Mucosa of stomach (tissue), 1 donor: ENCODE measurements at regions not wholly inside any gene's neighbourhood (a gene's known extent, or its start where the extent isn't known, plus 50 kb on each side); places are given as distances from the start of the nearest gene placed in this dataset.
A peak's percentile ranks its signal among the peaks of the same experiment; 100 is the strongest.
"Not testable (repeated sequence)": the region's sequence is repeated elsewhere in the genome, so short reads cannot be mapped to it uniquely, and the experiment has no call there.

Source experiments
- H3K27me3 ChIP-seq: one replicate; pipeline ENCODE4 v1.7.0; 2013; ENCODE audit warnings: mild to moderate bottlenecking, low read length; ENCODE audit not compliant: control insufficient read depth, insufficient read depth
- H3K36me3 ChIP-seq: one replicate; pipeline ENCODE4 v1.7.0; 2013; ENCODE audit warnings: low read length; ENCODE audit not compliant: control insufficient read depth, insufficient read depth
- H3K4me1 ChIP-seq: one replicate; pipeline ENCODE4 v1.7.0; 2013; ENCODE audit warnings: mild to moderate bottlenecking, low read length; ENCODE audit not compliant: control insufficient read depth, insufficient read depth
- H3K4me3 ChIP-seq: one replicate; pipeline ENCODE4 v1.7.0; 2013; ENCODE audit warnings: low read length
- H3K9ac ChIP-seq: one replicate; pipeline ENCODE4 v1.7.0; 2013; ENCODE audit warnings: mild to moderate bottlenecking, low read length, moderate library complexity
- H3K9me3 ChIP-seq: one replicate; pipeline ENCODE4 v1.7.0; 2013; ENCODE audit warnings: mild to moderate bottlenecking, low read length, moderate library complexity; ENCODE audit not compliant: control insufficient read depth
- donor health status: Pancreatic carcinoma.

GRCh38 chr1:65657609-65658008, 135.1 kb upstream of the PDE4B start:
- H3K9me3 ChIP-seq, H3K4me1 ChIP-seq, H3K4me3 ChIP-seq, H3K36me3 ChIP-seq, H3K27me3 ChIP-seq, H3K9ac ChIP-seq: not testable (repeated sequence)

GRCh38 chr1:65658122-65658521, 134.6 kb upstream of the PDE4B start:
- no peaks in the 10 kb centered on the region for H3K4me1 ChIP-seq
- H3K9ac ChIP-seq: no peak overlapping the region
- H3K4me3 ChIP-seq: no peak overlapping the region
- no peaks in the 10 kb centered on the region for H3K27me3 ChIP-seq
- no peaks in the 10 kb centered on the region for H3K9me3 ChIP-seq
- no peaks in the 10 kb centered on the region for H3K36me3 ChIP-seq

GRCh38 chr1:65668368-65668767, 124.3 kb upstream of the PDE4B start:
- Histone ChIP-seq H3K9me3 (no peaks in the 10 kb centered on the region), H3K4me1 (no peaks in the 10 kb centered on the region), H3K4me3 (no peak overlapping the region), H3K27me3 (no peaks in the 10 kb centered on the region), H3K36me3 (no peaks in the 10 kb centered on the region), H3K9ac (no peak overlapping the region)

- Histone ChIP-seq H3K9ac (no peak overlapping the region), H3K4me1 (no peaks in the 10 kb centered on the region), H3K27me3 (no peaks in the 10 kb centered on the region), H3K36me3 (no peaks in the 10 kb centered on the region), H3K4me3 (no peak overlapping the region), H3K9me3 (no peaks in the 10 kb centered on the region)
These were observed 122.2 kb upstream of the PDE4B start for GRCh38 chr1:65670518-65670917.

- H3K9me3 ChIP-seq: no peaks in the 10 kb centered on the region
- no peaks in the 10 kb centered on the region for H3K27me3 ChIP-seq
- no peaks in the 10 kb centered on the region for H3K36me3 ChIP-seq
- no peak overlapping the region for H3K4me3 ChIP-seq
- H3K9ac ChIP-seq: no peak overlapping the region
- H3K4me1 ChIP-seq: no peaks in the 10 kb centered on the region
These were observed 118.2 kb upstream of the PDE4B start for GRCh38 chr1:65674522-65674921.

GRCh38 chr1:65679773-65680172, 112.9 kb upstream of the PDE4B start:
- Histone ChIP-seq H3K27me3 (no peaks in the 10 kb centered on the region), H3K4me3 (no peak overlapping the region), H3K36me3 (no peaks in the 10 kb centered on the region), H3K4me1 (no peaks in the 10 kb centered on the region), H3K9me3 (no peaks in the 10 kb centered on the region), H3K9ac (no peak overlapping the region)

GRCh38 chr1:65681096-65681495, 111.6 kb upstream of the PDE4B start:
- H3K9me3 ChIP-seq: no peaks in the 10 kb centered on the region
- H3K9ac ChIP-seq: no peak overlapping the region
- H3K27me3 ChIP-seq: no peaks in the 10 kb centered on the region
- no peaks in the 10 kb centered on the region for H3K36me3 ChIP-seq
- H3K4me1 ChIP-seq: no peaks in the 10 kb centered on the region
- H3K4me3 ChIP-seq: no peak overlapping the region

GRCh38 chr1:65687428-65688214, 105.1 kb upstream of the PDE4B start:
- peak overlapping the region; percentile 11 for H3K9ac ChIP-seq
- H3K4me3 ChIP-seq: no peak overlapping the region
- peaks cover 8% of the 10 kb centered on the region for H3K4me1 ChIP-seq
- no peaks in the 10 kb centered on the region for H3K9me3 ChIP-seq
- no peaks in the 10 kb centered on the region for H3K27me3 ChIP-seq
- H3K36me3 ChIP-seq: no peaks in the 10 kb centered on the region

GRCh38 chr1:65688215-65688566, 104.5 kb upstream of the PDE4B start:
- peaks cover 8% of the 10 kb centered on the region for H3K4me1 ChIP-seq
- no peak overlapping the region for H3K4me3 ChIP-seq
- H3K27me3 ChIP-seq: no peaks in the 10 kb centered on the region
- H3K36me3 ChIP-seq: no peaks in the 10 kb centered on the region
- no peak overlapping the region for H3K9ac ChIP-seq
- no peaks in the 10 kb centered on the region for H3K9me3 ChIP-seq

GRCh38 chr1:65688848-65689247, 103.8 kb upstream of the PDE4B start:
- H3K4me3 ChIP-seq: no peak overlapping the region
- H3K9me3 ChIP-seq: no peaks in the 10 kb centered on the region
- H3K36me3 ChIP-seq: no peaks in the 10 kb centered on the region
- H3K9ac ChIP-seq: no peak overlapping the region
- H3K27me3 ChIP-seq: no peaks in the 10 kb centered on the region
- H3K4me1 ChIP-seq: peaks cover 8% of the 10 kb centered on the region

GRCh38 chr1:65691152-65691900, 101.4 kb upstream of the PDE4B start:
- Histone ChIP-seq H3K9ac (no peak overlapping the region), H3K36me3 (no peaks in the 10 kb centered on the region), H3K9me3 (no peaks in the 10 kb centered on the region), H3K4me1 (peaks cover 8% of the 10 kb centered on the region), H3K27me3 (no peaks in the 10 kb centered on the region), H3K4me3 (no peak overlapping the region)

GRCh38 chr1:65691972-65692371, 100.7 kb upstream of the PDE4B start:
- no peaks in the 10 kb centered on the region for H3K36me3 ChIP-seq
- peaks cover 8% of the 10 kb centered on the region for H3K4me1 ChIP-seq
- H3K27me3 ChIP-seq: no peaks in the 10 kb centered on the region
- no peak overlapping the region for H3K9ac ChIP-seq
- no peaks in the 10 kb centered on the region for H3K9me3 ChIP-seq
- H3K4me3 ChIP-seq: no peak overlapping the region
